Bronchial epithelial cell (primary cell): ENCODE measurements at regions not wholly inside any gene's neighbourhood (a gene's known extent, or its start where the extent isn't known, plus 50 kb on each side); places are given as distances from the start of the nearest gene placed in this dataset.

Experiments
- DNase-seq: peaks from one replicate; pipeline ENCODE4 v3.0.0-alpha.2; 2010; ENCODE audit warnings: low read depth
- FAIRE-seq: peaks from 2 replicates; lab custom pipeline; 2011; peaks lifted over from hg19 to GRCh38; lab: Jason Lieb, UNC
- H3K27me3 ChIP-seq: 2 replicates; pipeline ENCODE4 v1.5.1; 2011; ENCODE audit warnings: low read length; ENCODE audit not compliant: control insufficient read depth, insufficient read depth
- H3K36me3 ChIP-seq: 2 replicates; pipeline ENCODE4 v1.5.1; 2011; ENCODE audit warnings: low read length; ENCODE audit not compliant: control insufficient read depth, insufficient read depth
- H3K4me3 ChIP-seq: 2 replicates; pipeline ENCODE4 v1.5.1; 2011; ENCODE audit warnings: mild to moderate bottlenecking, low read depth, low read length, control low read depth
- CTCF ChIP-seq: IDR thresholded peaks from 2 replicates; pipeline ENCODE4 v1.5.1; 2011; ENCODE audit warnings: mild to moderate bottlenecking, moderate library complexity, low read length, control low read depth, inconsistent platforms; ENCODE audit not compliant: insufficient read depth, severe bottlenecking

GRCh38 chr6:92114797-92115196 is 1304.6 kb downstream of the EPHA7 start:
- Histone ChIP-seq H3K4me3 (no peak overlapping the region), H3K36me3 (no peaks in the 10 kb centered on the region), H3K27me3 (no peaks in the 10 kb centered on the region)
- DNase-seq: no peak
- TF ChIP-seq CTCF: no peak
- no peak for FAIRE-seq

GRCh38 chr6:92114091-92114675 is 1305.2 kb downstream of the EPHA7 start:
- no peak for TF ChIP-seq CTCF
- H3K27me3 ChIP-seq: no peaks in the 10 kb centered on the region
- FAIRE-seq (no peak), DNase-seq (no peak)
- H3K4me3 ChIP-seq: no peak overlapping the region
- H3K36me3 ChIP-seq: no peaks in the 10 kb centered on the region

GRCh38 chr6:92111386-92111785 is 1308.0 kb downstream of the EPHA7 start:
- FAIRE-seq: no peak
- TF ChIP-seq CTCF: no peak

GRCh38 chr6:92110403-92110802 is 1309.0 kb downstream of the EPHA7 start:
- Histone ChIP-seq H3K36me3 (no peaks in the 10 kb centered on the region), H3K27me3 (no peaks in the 10 kb centered on the region), H3K4me3 (no peak overlapping the region)
- TF ChIP-seq CTCF: no peak
- FAIRE-seq (no peak), DNase-seq (no peak)

More at GRCh38 chr6:92111386-92111785, 1308.0 kb downstream of the EPHA7 start:
- Histone ChIP-seq H3K36me3 (no peaks in the 10 kb centered on the region), H3K27me3 (no peaks in the 10 kb centered on the region), H3K4me3 (no peak overlapping the region)
- no peak for DNase-seq

GRCh38 chr6:92109956-92110355 is 1309.4 kb downstream of the EPHA7 start:
- FAIRE-seq: no peak
- no peaks in the 10 kb centered on the region for H3K27me3 ChIP-seq
- DNase-seq: no peak
- H3K4me3 ChIP-seq: no peak overlapping the region
- H3K36me3 ChIP-seq: no peaks in the 10 kb centered on the region
- no peak for TF ChIP-seq CTCF

GRCh38 chr6:92109256-92109655 is 1310.1 kb downstream of the EPHA7 start:
- Histone ChIP-seq H3K27me3 (no peaks in the 10 kb centered on the region), H3K36me3 (no peaks in the 10 kb centered on the region), H3K4me3 (no peak overlapping the region)
- no peak for DNase-seq
- TF ChIP-seq CTCF: no peak
- FAIRE-seq: no peak
